ENCODE measurements at regions not wholly inside any gene's neighbourhood (a gene's known extent, or its start where the extent isn't known, plus 50 kb on each side); places are given as distances from the start of the nearest gene placed in this dataset.

DNA sequence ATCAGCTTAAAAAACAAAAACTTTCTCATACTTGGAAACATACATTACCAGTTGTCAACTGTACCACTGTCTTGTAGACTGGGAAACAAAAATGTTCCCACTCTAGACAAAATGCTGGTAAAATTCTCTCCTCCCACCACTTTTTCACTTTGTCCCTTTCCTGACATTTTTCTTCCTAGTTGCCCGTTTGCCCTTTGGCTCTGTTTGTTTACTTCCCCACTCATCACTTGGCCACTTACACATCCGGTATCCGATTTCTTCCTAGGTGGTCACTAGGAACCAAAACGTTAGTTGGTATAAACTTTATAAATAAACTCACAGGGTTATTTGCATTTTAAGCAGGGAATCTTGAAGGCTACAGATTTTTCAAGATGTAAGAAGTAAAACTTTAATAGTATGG is 84.9 kb downstream of the METTL4 start:
- TF ChIP-seq, protein P1, sequence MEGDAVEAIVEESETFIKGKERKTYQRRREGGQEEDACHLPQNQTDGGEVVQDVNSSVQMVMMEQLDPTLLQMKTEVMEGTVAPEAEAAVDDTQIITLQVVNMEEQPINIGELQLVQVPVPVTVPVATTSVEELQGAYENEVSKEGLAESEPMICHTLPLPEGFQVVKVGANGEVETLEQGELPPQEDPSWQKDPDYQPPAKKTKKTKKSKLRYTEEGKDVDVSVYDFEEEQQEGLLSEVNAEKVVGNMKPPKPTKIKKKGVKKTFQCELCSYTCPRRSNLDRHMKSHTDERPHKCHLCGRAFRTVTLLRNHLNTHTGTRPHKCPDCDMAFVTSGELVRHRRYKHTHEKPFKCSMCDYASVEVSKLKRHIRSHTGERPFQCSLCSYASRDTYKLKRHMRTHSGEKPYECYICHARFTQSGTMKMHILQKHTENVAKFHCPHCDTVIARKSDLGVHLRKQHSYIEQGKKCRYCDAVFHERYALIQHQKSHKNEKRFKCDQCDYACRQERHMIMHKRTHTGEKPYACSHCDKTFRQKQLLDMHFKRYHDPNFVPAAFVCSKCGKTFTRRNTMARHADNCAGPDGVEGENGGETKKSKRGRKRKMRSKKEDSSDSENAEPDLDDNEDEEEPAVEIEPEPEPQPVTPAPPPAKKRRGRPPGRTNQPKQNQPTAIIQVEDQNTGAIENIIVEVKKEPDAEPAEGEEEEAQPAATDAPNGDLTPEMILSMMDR (IDR thresholded peaks at IDR 0.05; ENCODE audit: low read depth, low read length, missing control alignments): no peak
- no peak for DNase-seq
- no peaks in the 10 kb centered on the region for H3K36me3 ChIP-seq (replicated peaks)
- no peaks in the 10 kb centered on the region for H3K27me3 ChIP-seq (replicated peaks)
- in situ Hi-C loops (cut with HindIII; ENCODE audit: low pct_ligation_motif_present, low sequenced_read_pairs): no loop called here
- H3K27ac ChIP-seq: no peak overlapping the region
- H3K4me3 ChIP-seq (ENCODE audit: low read depth, low read length): no peak overlapping the region
